Endothelial cell of umbilical vein (primary cell): ENCODE measurements at regions not wholly inside any gene's neighbourhood (a gene's known extent, or its start where the extent isn't known, plus 50 kb on each side); places are given as distances from the start of the nearest gene placed in this dataset.

Source experiments
- BruUV-seq: library from RNA; stranded (reverse); fragments of 400-500 nt; replicated peaks from 2 replicates; lab custom pipeline; 2021; lab: Mats Ljungman, UMichigan
- CTCF ChIA-PET: fragments of 300-600, 350-600 bp; sonication (Branson Sonifier 250); formaldehyde crosslinking; loops from one replicate; lab custom pipeline; 2021; ENCODE audit warnings: antibody characterized with exemption, inconsistent platforms; lab: Charles Lee
- POLR2A ChIA-PET: fragments of 300-600, 350-600 bp; sonication (Branson Sonifier 250); formaldehyde crosslinking; loops from one replicate; lab custom pipeline; 2021; ENCODE audit warnings: antibody characterized with exemption, inconsistent platforms; lab: Charles Lee
- DNase-seq: peaks from one replicate; pipeline ENCODE4 v3.0.0-alpha.2; 2011; ENCODE audit warnings: low read depth, low spot score
- FAIRE-seq: peaks from 2 replicates; lab custom pipeline; 2011; peaks lifted over from hg19 to GRCh38; lab: Jason Lieb, UNC
- H2AFZ ChIP-seq: 2 replicates; pipeline ENCODE4 v1.6.0; 2012; ENCODE audit warnings: low read depth, low read length, control low read depth, inconsistent platforms
- H3K27ac ChIP-seq: 2 replicates; pipeline ENCODE4 v1.5.1; 2011; ENCODE audit warnings: low read depth, mild to moderate bottlenecking, control low read depth, low read length, moderate library complexity; ENCODE audit not compliant: insufficient read depth
- H3K27me3 ChIP-seq, 2 experiments: 2 replicates each; pipeline versions ENCODE4 v1.6.0 to v1.6.1; 2011; ENCODE audit warnings: low read length in 2 of 2, mixed read lengths in 1 of 2; ENCODE audit not compliant: control insufficient read depth in 2 of 2, insufficient read depth in 2 of 2
- H3K36me3 ChIP-seq, 2 experiments: 2 replicates in 1 of 2; 3 replicates in 1 of 2; pipeline ENCODE4 v1.5.1; 2011; ENCODE audit warnings: low read length in 2 of 2, mild to moderate bottlenecking in 1 of 2, moderate library complexity in 1 of 2; ENCODE audit not compliant: control insufficient read depth in 2 of 2, insufficient read depth in 2 of 2; ENCODE audit errors: extremely low read depth in 1 of 2
- H3K4me1 ChIP-seq: 3 replicates; pipeline ENCODE4 v1.5.1; 2011; ENCODE audit warnings: mild to moderate bottlenecking, low read length; ENCODE audit not compliant: control insufficient read depth, insufficient read depth; ENCODE audit errors: extremely low read depth
- H3K4me2 ChIP-seq: 2 replicates; pipeline ENCODE4 v1.6.1; 2011; ENCODE audit warnings: low read length, control low read depth, mixed read lengths; ENCODE audit not compliant: insufficient read depth
- H3K4me3 ChIP-seq, 3 experiments: fragments of 200-600 bp in 1 of 3; sonication (generic), shearing (Covaris generic) in 1 of 3; replicated peaks in 1 of 3; 2 replicates each; pipeline ENCODE4 v1.5.1; 2011 to 2016; ENCODE audit warnings: control low read depth in 3 of 3, low read length in 3 of 3, mild to moderate bottlenecking in 2 of 3, inconsistent platforms in 1 of 3, low read depth in 1 of 3, moderate library complexity in 1 of 3; ENCODE audit not compliant: insufficient read depth in 1 of 3
- H3K79me2 ChIP-seq: 2 replicates; pipeline ENCODE4 v1.6.0; 2012; ENCODE audit warnings: low read length, inconsistent platforms; ENCODE audit not compliant: control insufficient read depth, insufficient read depth
- H3K9ac ChIP-seq: replicated peaks from 2 replicates; pipeline ENCODE3; 2011; ENCODE audit warnings: low read length, control low read depth; ENCODE audit not compliant: insufficient read depth; ENCODE audit errors: extremely low read depth
- H3K9me1 ChIP-seq: replicated peaks from 3 replicates; pipeline ENCODE4 v1.6.0; 2011; ENCODE audit warnings: mild to moderate bottlenecking, low read length; ENCODE audit not compliant: control insufficient read depth, insufficient read depth; ENCODE audit errors: extremely low read depth
- H3K9me3 ChIP-seq: replicated peaks from 2 replicates; pipeline ENCODE4 v1.5.1; 2012; ENCODE audit warnings: low read length, inconsistent platforms; ENCODE audit not compliant: control insufficient read depth, insufficient read depth
- H4K20me1 ChIP-seq: replicated peaks from 2 replicates; pipeline ENCODE3; 2011; ENCODE audit warnings: mild to moderate bottlenecking, low read length; ENCODE audit not compliant: control insufficient read depth, insufficient read depth; ENCODE audit errors: extremely low read depth
- CTCF ChIP-seq, 2 donors: IDR thresholded peaks; 1 replicate in 1 of 2; 2 replicates in 1 of 2; pipeline ENCODE4 v1.5.1; 2011; ENCODE audit warnings: low read length in 2 of 2, mild to moderate bottlenecking in 2 of 2, moderate library complexity in 2 of 2, control low read depth in 1 of 2, inconsistent platforms in 1 of 2, low read depth in 1 of 2; ENCODE audit not compliant: insufficient read depth in 1 of 2; ENCODE audit errors: extremely low read depth in 1 of 2
- EZH2 ChIP-seq: IDR thresholded peaks from 2 replicates; pipeline ENCODE4 v1.6.1; 2012; ENCODE audit warnings: borderline replicate concordance, low read depth, mild to moderate bottlenecking, moderate library complexity, low read length, inconsistent platforms; ENCODE audit not compliant: severe bottlenecking
- FOS ChIP-seq: IDR thresholded peaks from 2 replicates; pipeline ENCODE4 v1.6.1; 2011; ENCODE audit warnings: mild to moderate bottlenecking, low read length, moderate library complexity, borderline replicate concordance; ENCODE audit not compliant: insufficient read depth
- GATA2 ChIP-seq: IDR thresholded peaks from 2 replicates; pipeline ENCODE4 v1.7.0; 2011; ENCODE audit warnings: low read depth, mild to moderate bottlenecking, moderate library complexity, mixed read lengths, low read length; ENCODE audit not compliant: insufficient read length, insufficient read depth
- JUN ChIP-seq: IDR thresholded peaks from 2 replicates; pipeline ENCODE4 v1.6.1; 2011; ENCODE audit warnings: borderline replicate concordance, low read depth; ENCODE audit not compliant: insufficient read length, insufficient read depth
- MAX ChIP-seq: IDR thresholded peaks from 2 replicates; pipeline ENCODE4 v1.6.1; 2011; ENCODE audit not compliant: insufficient read depth, insufficient read length
- MYC ChIP-seq: IDR thresholded peaks from one replicate; pipeline ENCODE4 v1.6.1; 2011; ENCODE audit warnings: mild to moderate bottlenecking, low read depth, low read length
- POLR2A ChIP-seq: IDR thresholded peaks from 2 replicates; pipeline ENCODE4 v1.6.1; 2012; ENCODE audit warnings: low read depth, mild to moderate bottlenecking, control low read depth, low read length
- POLR2AphosphoS5 ChIP-seq: IDR thresholded peaks from 2 replicates; pipeline ENCODE4 v1.6.1; 2012; ENCODE audit warnings: low read depth, mild to moderate bottlenecking, control low read depth, low read length, moderate library complexity; ENCODE audit not compliant: insufficient read depth
- dilution Hi-C: fragments of 300-500 bp; cut with MboI; formaldehyde crosslinking; loops from one replicate; pipeline ENCODE4 v1.15.0; 2019; ENCODE audit warnings: low sequenced_read_pairs; ENCODE audit not compliant: extremely low pct_ligation_motif_present
- intact Hi-C: fragments of 100-400 bp; cut with micrococcal nuclease; formaldehyde crosslinking; loops from one replicate; pipeline ENCODE4 v1.10.0; 2022

- Histone ChIP-seq H3K9me3 (no peaks in the 10 kb centered on the region), H3K4me3 (peak overlapping the region in 1 of 3 experiments; percentile 11), H3K27me3 (no peaks in the 10 kb centered on the region), H2AFZ (no peak overlapping the region), H3K36me3 (no peaks in the 10 kb centered on the region), H3K79me2 (no peaks in the 10 kb centered on the region), H3K27ac (no peak overlapping the region), H3K4me2 (peak overlapping the region; percentile 58), H3K4me1 (peaks cover 11% of the 10 kb centered on the region), H3K9ac (no peak overlapping the region), H4K20me1 (no peaks in the 10 kb centered on the region), H3K9me1 (no peaks in the 10 kb centered on the region)
- BruUV-seq, result no TSS peak
- ChIA-PET CTCF (no interaction called here), POLR2A (no interaction called here)
- intact Hi-C loops, result no loop called here
- peak; percentile 54 for DNase-seq
- dilution Hi-C loops, result no loop called here
- TF ChIP-seq POLR2A, result no peak
- no peak for TF ChIP-seq MAX
- no peak for TF ChIP-seq POLR2AphosphoS5
- TF ChIP-seq EZH2, result no peak
- no peak for TF ChIP-seq JUN
- TF ChIP-seq MYC, result no peak
- no peak for TF ChIP-seq FOS
- no peak for TF ChIP-seq GATA2
- TF ChIP-seq CTCF (IDR thresholded peaks at IDR 0.05; ENCODE audit: extremely low read depth in 1 of 2, insufficient read depth in 1 of 2, low read depth in 1 of 2, low read length in 2 of 2), result no peak
- no peak for FAIRE-seq
Observed at GRCh38 chr18:66826211-66826610, 222.3 kb upstream of the CDH19 start.
